ENCODE measurements at regions not wholly inside any gene's neighbourhood (a gene's known extent, or its start where the extent isn't known, plus 50 kb on each side); places are given as distances from the start of the nearest gene placed in this dataset.

DNA sequence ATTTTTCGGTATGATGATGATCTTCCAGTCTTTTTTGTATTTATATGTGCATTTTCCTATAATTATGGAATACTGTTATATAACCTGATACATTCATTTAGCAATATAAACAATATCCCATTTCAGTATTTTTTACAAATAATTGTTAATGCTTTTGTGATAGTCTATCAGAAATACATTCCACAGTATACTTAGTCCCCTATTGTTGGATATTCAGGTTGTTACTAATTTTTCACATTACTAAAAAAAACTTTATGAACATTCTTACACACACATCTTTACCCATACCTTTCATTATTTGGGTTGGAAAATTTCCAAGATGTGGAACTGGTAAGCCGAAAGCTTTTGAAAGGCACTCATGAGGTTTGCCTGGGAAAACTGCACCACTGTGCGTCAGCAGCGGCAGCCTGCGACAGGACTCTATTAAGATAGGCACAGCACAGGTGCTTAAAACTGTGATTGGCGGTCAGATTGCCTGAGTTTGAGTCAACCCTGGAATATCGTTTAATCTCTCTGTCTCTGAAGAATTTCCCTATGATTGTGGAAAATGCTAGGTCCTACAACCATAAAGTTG is 147.5 kb upstream of the ERCC6L2 start:
- TF ChIP-seq EZH2 (IDR thresholded peaks at IDR 0.05) (no peak), POLR2A (IDR thresholded peaks at IDR 0.05; ENCODE audit: borderline replicate concordance, extremely low read depth, insufficient read depth, insufficient read length) (no peak), CEBPB (IDR thresholded peaks at IDR 0.05; ENCODE audit: low read depth) (no peak), RAD21 (IDR thresholded peaks at IDR 0.05; ENCODE audit: low read depth) (no peak), SP1 (IDR thresholded peaks at IDR 0.05; ENCODE audit: low read depth) (no peak), POLR2AphosphoS5 (IDR thresholded peaks at IDR 0.05; ENCODE audit: low read depth, low read length) (no peak), TCF7L2 (IDR thresholded peaks at IDR 0.05; ENCODE audit: borderline replicate concordance, extremely low read depth, insufficient read depth, insufficient read length) (no peak), CTCF (IDR thresholded peaks at IDR 0.05 in 2 of 3, conservative IDR thresholded peaks at IDR 0.05 in 1 of 3; ENCODE audit: borderline replicate concordance in 1 of 3, insufficient read depth in 1 of 3, low read depth in 2 of 3, low read length in 2 of 3) (no peak), YY1 (IDR thresholded peaks at IDR 0.05; ENCODE audit: extremely low read depth, insufficient replicate concordance, low read depth, low read length) (no peak), REST (IDR thresholded peaks at IDR 0.05; ENCODE audit: low read depth) (no peak)
- TF ChIP-seq, protein P1, sequence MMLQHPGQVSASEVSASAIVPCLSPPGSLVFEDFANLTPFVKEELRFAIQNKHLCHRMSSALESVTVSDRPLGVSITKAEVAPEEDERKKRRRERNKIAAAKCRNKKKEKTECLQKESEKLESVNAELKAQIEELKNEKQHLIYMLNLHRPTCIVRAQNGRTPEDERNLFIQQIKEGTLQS (IDR thresholded peaks at IDR 0.05): no peak
